NB4 (cell line): ENCODE measurements at regions not wholly inside any gene's neighbourhood (a gene's known extent, or its start where the extent isn't known, plus 50 kb on each side); places are given as distances from the start of the nearest gene placed in this dataset.
"Not testable (repeated sequence)": the region's sequence is repeated elsewhere in the genome, so short reads cannot be mapped to it uniquely, and the experiment has no call there.

ENCODE experiments used
- DNase-seq: peaks from one replicate; pipeline ENCODE4 v3.0.0; 2010; ENCODE audit warnings: low read depth
- H3K4me3 ChIP-seq: one replicate; pipeline ENCODE4 v1.5.1; 2011; ENCODE audit warnings: mild to moderate bottlenecking, low read depth, low read length, moderate library complexity

DNA sequence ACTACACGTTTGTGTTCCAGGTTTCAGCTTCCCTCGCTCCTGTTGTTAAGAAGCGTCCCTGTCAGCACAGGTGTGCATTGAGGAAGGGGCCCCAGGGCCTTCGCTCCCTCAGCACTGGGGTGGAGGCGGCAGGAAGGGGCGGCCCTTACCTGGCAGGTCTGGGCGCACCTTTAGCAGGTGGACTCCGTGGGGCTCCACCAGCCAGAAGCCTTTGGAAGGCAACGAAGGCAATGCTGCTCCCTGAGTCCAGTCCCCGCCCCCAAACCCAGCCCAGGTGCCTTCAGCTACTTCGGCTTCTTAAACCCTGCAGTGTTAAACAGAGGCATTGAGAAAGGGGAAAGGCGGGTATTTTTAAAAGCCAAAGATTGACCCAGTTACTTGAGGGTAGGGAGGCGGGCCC lies 4398.8 kb upstream of the TPTE start:
- H3K4me3 ChIP-seq, DNase-seq: not testable (repeated sequence)

- not testable (repeated sequence) for H3K4me3 ChIP-seq, DNase-seq
Measured at GRCh38 chr21:6123224-6123623, 4398.2 kb upstream of the TPTE start.

DNA sequence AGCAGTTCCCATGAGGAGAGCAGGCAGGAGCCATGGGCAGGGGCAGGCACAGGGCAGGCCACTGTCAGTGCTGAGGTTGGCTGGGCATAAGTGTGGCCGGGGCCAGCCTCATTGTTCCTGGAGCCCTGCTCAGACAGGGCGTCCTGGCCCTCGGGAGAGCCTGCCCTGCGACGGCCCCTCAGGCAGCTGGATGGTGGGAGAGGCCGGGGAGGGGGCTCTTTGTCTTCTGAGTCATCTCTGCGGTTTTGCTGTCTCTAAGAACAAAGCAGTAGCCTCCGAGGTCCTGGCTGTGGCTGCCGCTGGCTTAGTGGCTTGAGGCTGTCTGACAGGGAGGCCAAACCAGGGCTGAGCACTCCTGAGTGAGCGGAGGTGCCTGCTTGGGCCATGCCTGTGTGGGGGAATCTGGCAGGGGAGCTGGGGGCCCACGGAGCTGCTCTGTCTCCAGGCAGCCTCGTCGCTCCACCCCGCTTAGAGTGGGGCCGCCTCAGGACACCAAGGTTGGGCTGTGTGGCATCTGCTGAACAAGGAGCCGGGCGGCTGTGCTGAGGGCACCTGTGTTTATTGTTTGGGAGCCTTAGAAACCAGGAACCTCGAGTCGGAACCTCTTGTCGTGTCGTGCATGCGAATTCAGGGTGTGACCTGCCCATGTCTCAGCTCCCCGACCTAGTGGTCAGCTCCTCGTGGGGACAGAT lies 4395.7 kb upstream of the TPTE start:
- H3K4me3 ChIP-seq, result not testable (repeated sequence)
- DNase-seq, result peak; percentile 45

- H3K4me3 ChIP-seq, DNase-seq: not testable (repeated sequence)
Measured at GRCh38 chr21:6126976-6127732, 4394.2 kb upstream of the TPTE start.

DNA sequence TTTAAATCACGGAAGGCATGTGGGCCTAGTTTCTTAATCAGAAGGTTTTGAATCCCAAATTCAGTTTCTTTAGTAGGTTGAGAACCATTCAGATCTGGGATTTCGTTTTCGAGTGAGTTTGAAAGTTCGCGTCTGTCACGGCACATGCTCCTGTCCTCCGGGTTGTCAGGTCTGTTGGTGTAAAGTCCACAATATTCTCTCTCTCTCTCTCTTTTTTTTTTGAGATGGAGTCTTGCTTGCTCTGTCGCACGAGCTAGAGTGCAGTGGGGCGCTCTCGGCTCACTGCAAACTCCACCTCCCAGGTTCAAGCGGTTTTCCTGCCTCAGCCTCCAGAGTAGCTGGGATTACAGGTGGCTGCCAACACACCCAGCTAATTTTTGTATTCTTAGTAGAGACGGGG lies 4390.6 kb upstream of the TPTE start:
- DNase-seq, H3K4me3 ChIP-seq: not testable (repeated sequence)

DNA sequence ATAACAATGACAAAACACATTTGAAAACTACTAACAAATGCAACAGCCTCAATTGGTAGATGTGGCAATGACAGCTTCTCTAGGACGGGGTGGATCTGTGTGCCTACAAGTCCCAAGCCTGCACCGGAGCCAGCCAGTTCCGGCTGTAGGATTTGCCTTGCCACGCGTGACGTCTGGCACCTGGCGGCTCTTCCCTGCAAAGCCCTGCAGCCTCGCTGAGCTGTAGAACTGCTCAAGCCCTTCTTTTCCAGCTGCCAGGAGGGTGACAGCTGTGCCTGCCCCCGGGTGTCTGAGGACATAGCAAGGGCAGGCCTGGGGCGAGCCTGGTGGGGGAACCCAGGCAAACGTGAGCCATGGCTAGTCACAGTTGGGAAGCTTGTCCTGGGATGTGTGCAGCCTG lies 4388.0 kb upstream of the TPTE start:
- not testable (repeated sequence) for DNase-seq, H3K4me3 ChIP-seq

DNA sequence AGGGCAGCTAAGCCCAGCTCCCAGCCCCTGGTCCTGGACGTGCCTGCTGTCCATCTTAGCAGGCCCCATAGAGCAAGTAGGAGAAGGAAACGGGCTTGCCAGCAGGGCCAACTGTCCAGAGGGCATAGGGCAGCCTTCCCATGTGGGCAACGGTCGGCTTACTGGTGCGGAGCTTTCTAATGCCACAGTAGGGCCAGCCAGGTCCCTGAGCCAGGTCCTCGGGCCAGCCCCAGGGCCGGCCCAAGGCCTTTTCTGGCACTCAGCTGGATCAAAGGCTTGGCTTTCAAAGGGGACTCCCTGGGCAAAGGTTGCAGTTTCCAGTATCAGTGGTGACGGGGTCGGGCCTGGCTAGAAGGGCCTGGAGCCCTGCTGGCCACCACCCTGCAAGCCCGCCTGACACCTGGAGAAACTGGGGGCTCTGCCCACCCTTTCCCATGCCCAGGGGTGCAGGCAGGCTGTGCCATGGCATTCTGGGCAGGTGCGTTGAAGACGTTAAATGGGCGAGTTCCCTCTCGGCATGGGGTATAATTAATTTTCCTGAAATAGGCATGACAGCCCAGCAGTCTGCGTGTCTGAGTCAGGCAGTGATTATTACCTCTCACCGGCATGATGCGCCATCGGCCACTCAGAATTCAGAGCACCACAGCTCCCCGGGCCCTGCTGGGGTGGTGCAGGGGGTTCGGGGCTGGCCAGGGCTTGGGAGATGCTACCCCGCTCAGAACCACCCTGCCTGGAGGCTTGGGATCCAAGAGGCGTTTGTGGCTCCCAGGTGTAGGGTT lies 4387.3 kb upstream of the TPTE start:
- DNase-seq, H3K4me3 ChIP-seq: not testable (repeated sequence)

DNA sequence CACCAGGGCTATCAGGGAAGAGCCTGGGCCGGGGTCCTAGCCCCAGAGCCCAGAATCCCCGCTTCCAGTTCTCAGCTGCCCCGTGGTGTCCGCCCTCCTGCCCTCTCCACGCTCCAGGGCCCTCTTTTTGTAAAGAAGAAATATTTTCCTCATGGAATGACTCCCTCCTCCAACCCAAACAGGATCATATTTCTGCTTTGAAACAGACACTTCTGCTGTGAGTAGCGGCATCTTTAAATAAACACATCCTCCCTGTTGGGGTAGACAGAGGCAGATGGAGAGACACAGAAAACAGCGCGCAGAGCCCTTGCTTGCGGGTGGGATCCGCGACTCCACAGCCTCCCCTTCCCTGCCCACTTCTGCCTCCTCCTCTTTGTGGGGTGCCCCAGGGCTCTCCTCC lies 4384.7 kb upstream of the TPTE start:
- not testable (repeated sequence) for DNase-seq, H3K4me3 ChIP-seq

DNA sequence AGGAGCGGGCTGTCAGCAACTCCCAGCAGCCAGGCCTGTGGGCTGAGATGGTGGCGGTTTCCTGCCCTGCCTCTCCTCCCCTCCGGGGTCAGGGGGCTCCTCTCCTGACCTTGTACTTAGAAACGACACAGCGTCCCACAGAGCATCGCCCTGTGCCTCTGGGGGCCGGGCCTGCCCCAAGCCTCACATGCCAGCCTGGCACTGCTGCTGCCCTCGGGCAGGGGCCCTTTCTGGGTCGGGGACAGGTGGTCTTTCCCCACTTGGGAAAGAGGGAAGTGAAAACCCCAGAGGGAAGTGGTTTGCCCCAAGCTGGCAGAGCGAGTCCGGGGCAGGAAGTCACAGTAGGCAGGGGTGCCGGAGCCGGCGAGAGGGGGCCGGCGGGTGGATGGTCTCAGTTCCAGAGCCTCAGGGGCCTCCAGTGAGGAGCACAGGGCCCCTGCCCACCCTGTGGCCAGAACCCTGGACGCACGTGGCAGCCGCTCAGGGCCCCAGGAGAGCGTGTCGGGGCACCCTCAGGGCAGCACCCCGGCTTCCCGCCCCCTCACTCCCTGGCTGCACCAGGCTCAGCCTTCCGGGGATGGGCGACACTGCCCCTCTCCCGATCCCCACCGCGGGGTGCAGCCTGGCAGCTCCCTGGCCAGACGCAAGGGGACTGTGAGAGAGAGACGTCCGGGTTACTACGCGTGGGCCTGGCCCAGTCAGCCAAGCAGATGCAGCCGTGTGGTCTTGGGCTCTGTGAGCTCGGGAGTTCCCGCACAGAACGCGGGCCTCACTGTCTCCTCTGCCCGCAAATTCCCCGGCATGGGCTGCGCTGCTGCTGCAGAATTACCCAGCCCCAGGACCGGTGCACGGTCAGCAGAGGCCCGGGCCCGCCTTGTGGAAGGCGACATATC lies 4382.9 kb upstream of the TPTE start:
- not testable (repeated sequence) for H3K4me3 ChIP-seq, DNase-seq

DNA sequence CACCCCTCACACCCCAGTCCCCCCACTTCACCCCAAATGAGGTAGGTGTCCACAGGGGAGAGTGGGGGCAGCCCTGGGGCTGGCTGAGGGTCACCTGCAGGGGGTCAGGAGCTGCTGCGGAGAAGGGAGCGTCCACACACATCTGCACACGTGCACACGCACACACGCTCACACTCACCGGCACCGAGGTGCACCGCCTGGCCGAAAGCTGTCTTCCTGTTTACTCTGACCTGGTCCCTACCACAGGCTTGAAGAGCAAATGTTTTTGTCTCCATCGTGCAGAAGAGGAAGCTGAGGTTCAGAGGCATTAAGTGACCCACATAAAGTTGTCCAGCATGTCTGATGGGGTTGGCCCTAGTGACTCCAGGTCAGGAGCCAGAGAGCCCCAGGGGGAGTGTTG lies 4382.1 kb upstream of the TPTE start:
- not testable (repeated sequence) for DNase-seq, H3K4me3 ChIP-seq

- not testable (repeated sequence) for DNase-seq, H3K4me3 ChIP-seq
Measured at GRCh38 chr21:6139862-6140261, 4381.5 kb upstream of the TPTE start.

DNA sequence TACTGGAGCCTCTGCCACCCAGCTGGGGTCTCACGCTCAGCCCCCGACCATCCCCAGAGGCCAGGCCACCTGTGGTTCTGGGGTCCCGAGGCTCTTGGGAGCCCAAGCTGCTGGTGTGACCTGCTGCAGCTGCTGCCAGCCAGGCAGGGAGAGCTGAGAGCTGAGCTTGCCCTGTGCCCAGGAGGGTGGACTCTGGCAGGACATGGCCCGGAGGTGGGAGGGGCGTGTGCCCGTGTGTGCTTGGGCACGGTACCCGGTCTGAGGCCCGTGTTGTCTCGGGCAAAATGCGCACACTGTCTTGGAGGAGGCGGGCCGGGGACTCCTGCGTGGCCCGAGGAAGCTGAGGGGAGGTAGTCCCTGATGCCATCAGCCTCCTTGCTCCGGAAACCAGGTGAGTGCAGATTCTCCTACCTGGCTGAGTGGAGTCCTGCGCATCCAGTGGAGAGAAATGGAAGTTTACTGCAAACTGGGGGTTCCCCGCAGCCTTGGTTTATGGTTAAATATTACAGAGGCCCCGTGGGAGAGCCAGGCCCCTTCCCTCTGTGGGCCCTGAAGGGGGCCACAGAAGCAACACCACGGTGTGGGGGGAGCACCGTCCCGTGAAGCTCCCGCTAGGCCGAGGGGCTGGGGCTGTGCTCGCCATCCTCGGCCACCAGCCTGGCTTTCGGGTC lies 4380.8 kb upstream of the TPTE start:
- not testable (repeated sequence) for DNase-seq

DNA sequence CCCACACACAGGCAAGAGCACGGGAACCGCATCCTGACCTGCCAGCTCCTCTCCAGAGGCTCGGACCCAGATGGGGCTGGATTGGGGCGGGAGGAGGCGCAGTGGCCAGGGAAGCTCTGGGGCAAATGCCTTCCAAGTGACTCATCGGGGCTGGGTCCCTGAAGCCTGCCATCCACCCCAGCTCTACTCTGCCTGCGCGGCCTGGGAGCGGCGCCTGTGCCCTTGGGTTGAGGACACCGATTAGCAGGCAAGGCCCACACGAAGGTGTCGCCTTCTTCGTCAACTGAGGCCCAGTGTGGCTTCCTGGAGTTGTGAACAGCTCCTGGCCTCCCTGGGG lies 4380.3 kb upstream of the TPTE start:
- not testable (repeated sequence) for DNase-seq, H3K4me3 ChIP-seq

More for the DNA sequence above, 4380.8 kb upstream of the TPTE start:
- not testable (repeated sequence) for H3K4me3 ChIP-seq

DNA sequence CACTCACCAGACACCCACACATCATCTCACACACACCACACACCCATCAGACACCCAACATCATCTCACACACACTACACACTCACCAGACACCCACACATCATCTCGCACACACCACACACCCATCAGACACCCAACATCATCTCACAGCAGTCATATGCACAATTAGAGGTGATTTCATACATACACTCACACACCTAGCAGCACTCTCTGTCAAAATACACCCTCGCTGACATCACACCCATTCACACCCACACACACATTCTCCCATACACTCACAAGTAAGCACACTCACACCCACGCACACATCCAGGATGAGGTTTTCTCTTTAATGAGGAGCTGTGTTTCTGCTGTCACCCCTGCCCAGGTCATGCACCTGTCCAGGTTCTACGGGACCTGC lies 4368.2 kb upstream of the TPTE start:
- H3K4me3 ChIP-seq, DNase-seq: not testable (repeated sequence)

DNA sequence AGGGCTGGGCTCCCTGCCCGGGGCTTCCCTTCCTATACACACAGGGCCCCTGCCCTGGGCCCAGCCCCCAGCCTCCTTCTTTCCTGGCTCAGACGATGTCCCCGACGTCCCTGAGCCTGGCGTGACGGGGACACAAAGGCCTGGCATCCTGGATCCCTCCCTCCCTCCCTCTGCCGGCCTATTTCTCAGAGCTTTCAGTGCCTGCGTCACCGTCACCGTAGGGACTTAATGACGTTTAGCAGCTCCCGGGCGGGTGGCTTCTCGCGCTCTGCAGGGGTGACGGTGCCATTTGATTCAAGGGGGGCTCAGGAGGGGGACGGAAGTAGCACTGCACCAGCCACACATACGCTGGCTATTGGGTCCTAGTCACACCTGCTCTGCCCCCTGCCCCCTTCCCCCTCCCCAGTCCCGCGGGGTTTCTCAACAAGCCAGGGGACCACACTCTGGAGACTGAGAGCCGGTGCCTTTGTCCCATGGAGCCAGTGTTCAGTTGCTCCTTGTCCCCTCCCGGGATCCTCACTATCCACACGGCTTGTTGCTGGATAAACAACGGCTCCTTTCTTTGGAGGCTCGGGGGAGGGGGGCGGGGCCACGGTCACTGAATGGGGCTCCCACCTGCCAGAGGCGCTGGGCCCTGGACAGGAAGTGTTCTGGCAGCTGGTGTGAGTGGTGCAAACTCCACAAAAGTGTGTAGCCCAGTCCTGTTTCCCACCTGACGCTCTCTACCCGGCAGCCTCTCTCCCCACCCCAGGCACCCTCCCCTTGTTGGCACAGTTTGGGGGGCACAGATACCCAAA lies 4366.7 kb upstream of the TPTE start:
- not testable (repeated sequence) for DNase-seq

GRCh38 chr21:6156712-6157389 lies 4364.5 kb upstream of the TPTE start:
- DNase-seq, result not testable (repeated sequence)

More for the DNA sequence above, 4366.7 kb upstream of the TPTE start:
- H3K4me3 ChIP-seq, result not testable (repeated sequence)

GRCh38 chr21:6157515-6157914 lies 4363.9 kb upstream of the TPTE start:
- not testable (repeated sequence) for H3K4me3 ChIP-seq, DNase-seq

More at GRCh38 chr21:6156712-6157389, 4364.5 kb upstream of the TPTE start:
- H3K4me3 ChIP-seq, result not testable (repeated sequence)
